Fibroblast of skin of right biceps (primary cell): ENCODE measurements at regions not wholly inside any gene's neighbourhood (a gene's known extent, or its start where the extent isn't known, plus 50 kb on each side); places are given as distances from the start of the nearest gene placed in this dataset.

ENCODE experiments used
- DNase-seq: peaks from one replicate; pipeline ENCODE4 v3.0.0-alpha.2; 2013

GRCh38 chr9:20191228-20191840, 402.5 kb upstream of the SLC24A2 start:
- DNase-seq = no peak

GRCh38 chr9:20189871-20190270, 401.0 kb upstream of the SLC24A2 start:
- DNase-seq = no peak

DNA sequence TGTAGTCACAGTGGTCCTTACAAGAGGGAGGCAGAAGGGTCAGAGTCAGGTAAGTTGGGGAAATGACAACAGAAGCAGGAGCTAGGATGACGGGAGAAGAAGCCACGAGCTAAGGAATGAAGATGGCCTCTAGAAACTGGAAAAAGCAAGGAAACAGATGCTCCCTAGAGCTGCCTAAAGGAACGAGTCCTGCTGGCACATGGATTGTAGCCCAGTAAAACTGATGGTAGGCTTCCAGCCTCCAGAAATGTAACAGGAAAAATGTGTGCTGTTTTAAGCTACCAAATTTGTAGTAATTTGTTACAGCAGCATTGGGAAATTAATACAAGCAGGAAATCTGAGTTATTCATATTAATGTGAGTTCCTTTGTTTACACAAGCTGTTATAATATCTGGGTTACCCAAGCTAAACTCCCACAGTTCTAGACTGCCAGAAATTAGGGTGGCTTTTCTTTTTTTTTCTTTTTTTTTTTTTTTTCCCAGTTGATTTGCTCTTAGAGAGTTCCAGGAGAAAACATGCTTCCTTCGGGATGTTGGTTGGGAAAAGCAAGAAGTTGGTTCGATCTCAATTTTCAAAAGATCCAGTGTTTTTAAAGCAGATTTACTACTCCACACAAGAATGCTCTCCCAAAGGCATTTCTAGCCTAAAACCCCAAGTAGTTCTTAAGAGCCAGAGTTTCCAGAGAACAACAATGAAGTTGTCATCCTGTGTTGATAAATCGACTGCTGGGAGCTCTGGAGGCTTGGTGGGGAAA, 400.0 kb upstream of the SLC24A2 start:
- no peak for DNase-seq

DNA sequence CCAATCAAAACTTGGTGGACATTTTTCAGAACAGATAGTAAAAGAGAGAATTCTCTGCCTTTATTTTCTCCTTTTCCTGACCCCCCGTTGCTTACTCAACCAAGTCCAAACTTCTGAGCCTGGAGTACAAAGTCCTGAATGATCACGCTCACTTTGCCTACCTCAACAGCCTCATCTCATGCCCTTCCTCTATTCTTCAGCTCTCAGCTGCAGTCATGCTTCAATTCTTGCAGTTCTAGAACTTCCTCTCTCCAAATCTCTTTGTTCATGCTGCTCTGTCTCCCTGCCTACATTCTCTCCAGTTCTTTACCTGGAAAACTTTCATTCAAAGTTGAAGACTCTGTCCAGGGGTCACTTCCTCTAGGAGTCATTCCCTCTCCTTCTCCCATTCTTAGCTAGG, 398.5 kb upstream of the SLC24A2 start:
- DNase-seq = no peak

DNA sequence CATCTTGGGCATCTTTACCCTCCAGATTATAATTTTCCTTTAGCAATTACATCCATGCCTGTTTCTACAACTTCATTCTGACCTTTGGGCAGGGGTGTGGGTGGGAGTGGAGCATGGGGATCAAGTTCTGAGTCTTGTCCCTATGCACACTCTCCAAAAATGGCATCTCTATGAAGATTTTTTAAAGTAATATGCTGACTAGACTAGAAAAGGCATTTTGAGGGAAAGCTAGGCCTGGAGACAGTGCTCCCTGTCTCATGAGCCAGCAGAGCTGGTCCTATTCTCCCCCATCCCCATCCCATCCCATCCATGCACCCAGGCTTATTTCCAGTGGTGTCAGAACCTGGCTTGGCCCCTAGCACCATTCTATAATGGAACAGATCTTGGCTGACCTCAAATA, 398.0 kb upstream of the SLC24A2 start:
- DNase-seq = no peak

- DNase-seq = no peak
Observed at GRCh38 chr9:20186231-20186630, 397.4 kb upstream of the SLC24A2 start.

GRCh38 chr9:20184541-20184940, 395.7 kb upstream of the SLC24A2 start:
- DNase-seq = no peak

DNA sequence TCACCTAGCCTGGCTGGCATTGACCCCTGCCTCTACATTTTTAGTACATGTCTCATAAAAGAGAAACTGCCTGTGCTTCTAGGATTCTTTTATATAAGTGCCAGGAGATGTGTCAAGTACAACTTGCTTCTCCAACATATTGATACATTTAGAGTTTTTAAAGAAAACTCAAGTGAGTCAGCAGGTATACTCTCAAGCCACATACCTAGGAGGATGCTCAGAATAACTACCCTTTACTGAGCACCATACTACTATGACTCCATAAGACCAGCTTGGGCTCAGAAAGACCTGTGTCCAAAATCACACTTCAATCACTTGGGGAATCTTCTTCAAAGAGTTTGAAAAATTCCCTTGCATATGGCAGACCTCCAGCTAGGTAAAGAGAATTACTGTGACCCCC, 389.8 kb upstream of the SLC24A2 start:
- no peak for DNase-seq

GRCh38 chr9:20178197-20178596, 389.4 kb upstream of the SLC24A2 start:
- no peak for DNase-seq

- no peak for DNase-seq
Observed at GRCh38 chr9:20170122-20170521, 381.3 kb upstream of the SLC24A2 start.

- no peak for DNase-seq
Observed at GRCh38 chr9:20152151-20152725, 363.4 kb upstream of the SLC24A2 start.

DNA sequence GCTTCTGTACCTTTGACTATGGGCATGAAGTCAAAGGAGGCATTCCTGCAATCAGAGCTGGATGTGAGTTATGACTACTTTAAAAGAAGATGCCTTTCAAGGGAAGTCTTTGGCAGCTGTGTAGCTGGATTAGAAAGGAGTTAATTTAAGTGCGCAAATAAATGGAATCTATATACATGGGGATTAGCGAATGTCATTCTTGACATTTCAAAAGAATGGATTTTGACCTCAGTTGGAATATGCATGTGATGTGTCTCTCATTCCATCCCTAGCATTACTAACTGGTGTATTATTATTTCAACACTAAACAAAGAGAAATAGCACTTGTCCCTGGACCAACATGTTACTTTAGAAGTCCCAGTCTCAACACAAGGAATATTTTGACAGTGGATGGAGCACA, 359.6 kb upstream of the SLC24A2 start:
- no peak for DNase-seq

GRCh38 chr9:20144197-20144596, 355.4 kb upstream of the SLC24A2 start:
- DNase-seq = no peak

GRCh38 chr9:20139763-20140290, 351.0 kb upstream of the SLC24A2 start:
- no peak for DNase-seq

DNA sequence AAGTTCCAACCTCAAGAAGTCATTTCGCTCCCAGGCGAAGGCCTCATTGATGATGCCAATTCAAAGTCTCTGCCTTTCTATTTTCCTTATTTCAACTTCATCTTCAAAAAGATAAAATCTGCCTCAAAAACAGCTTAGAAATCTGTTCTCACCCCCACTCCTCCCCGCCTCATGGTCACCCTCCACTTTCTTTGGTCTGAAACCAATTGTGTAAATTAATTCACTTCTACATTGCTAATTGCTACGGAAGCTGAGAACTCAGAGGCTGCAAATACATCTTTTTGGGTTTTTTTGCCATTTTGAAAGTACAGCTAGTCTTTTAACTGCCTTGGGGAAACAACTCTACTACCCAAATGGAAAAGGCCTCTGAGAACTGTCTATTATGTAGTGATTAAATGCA, 350.0 kb upstream of the SLC24A2 start:
- DNase-seq = no peak

GRCh38 chr9:20138116-20138515, 349.3 kb upstream of the SLC24A2 start:
- DNase-seq = no peak

- no peak for DNase-seq
Observed at GRCh38 chr9:20137425-20137824, 348.6 kb upstream of the SLC24A2 start.

- DNase-seq = no peak
Observed at GRCh38 chr9:20135119-20135697, 346.4 kb upstream of the SLC24A2 start.

DNA sequence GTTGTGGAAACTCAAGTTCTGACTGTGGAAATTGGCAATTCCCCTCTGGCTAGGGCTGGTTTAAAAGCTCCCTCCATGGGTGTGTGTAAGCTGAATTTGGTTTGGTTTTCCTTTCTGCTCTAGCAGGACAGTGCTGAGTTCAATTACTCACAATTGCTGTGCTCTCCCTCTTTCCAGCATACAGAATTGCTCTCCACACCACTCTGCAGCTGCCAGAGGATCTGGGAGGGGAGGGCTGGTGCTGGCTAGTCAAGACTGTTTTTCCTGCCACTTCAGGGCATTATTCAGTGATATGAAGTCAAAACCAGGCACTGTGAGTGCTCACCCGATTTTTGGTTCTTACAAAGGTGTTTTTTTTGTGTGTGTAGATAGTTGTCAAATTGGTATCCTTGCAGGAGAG, 336.9 kb upstream of the SLC24A2 start:
- DNase-seq = no peak

DNA sequence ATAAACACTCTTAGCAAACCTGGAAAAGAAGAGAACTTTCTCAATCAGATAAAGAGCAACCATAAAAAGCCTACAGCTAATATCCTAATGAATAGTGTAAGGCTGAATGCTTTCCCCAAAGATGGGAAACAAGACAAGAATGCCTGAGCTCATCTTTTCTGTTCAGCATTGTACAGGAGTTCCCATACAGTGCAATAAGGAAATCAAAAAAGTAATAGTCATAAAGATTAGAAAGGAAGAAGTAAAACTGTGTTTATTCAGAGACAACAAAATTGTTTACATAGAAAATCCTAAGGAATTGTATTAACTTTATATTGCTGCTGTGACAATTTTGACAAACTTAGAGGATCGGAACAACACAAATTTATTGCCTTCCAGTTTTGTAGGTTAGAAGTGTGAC, 330.7 kb upstream of the SLC24A2 start:
- DNase-seq = no peak

DNA sequence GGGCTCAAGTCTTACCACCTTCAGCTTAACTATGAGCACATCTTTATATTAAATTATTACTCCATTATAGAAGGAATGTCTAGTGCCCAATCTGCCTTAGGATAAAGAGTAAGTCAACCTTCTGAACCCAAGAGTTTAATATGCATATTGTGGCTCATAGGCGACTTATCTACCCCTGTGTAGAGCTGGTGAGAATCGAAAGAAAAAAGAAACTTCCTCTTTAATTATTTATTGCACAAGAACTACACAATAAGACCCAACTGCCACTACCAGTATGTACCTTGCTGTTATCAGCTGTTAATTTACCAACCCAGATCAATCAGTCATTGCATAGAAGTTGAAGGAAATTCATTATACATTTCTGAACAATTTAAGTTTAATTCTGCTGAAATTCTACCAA, 329.1 kb upstream of the SLC24A2 start:
- no peak for DNase-seq

GRCh38 chr9:20117482-20117881, 328.6 kb upstream of the SLC24A2 start:
- no peak for DNase-seq

- DNase-seq = no peak
Observed at GRCh38 chr9:20114974-20115373, 326.1 kb upstream of the SLC24A2 start.

DNA sequence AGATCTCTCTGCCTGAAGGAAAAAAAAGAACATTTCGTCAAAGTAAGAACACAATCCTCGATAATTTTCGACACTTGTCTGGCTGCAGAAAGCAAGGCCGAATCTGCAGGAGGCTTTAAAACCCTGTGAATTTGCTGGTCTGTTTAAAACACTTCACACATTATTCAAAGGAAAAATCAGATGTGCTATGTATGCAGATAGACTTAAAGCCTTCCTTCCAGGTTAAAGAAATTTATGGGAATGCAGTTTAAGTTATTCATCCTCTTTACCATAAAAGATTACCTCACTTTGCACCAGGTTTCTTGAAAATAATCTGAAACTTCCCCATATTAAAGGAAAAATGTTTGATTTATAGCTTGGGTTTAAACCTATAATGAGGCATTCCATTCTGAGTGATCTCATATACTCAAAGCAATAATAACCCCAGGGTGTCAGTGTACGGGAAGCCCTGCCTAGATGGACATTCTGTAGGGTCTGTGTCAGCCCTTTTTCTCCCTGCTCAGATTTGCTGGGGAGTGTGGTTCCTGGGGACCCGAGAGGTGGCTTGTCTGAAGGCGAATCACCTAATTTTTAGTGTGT, 323.5 kb upstream of the SLC24A2 start:
- no peak for DNase-seq
